Endothelial cell of umbilical vein (primary cell): ENCODE measurements at regions not wholly inside any gene's neighbourhood (a gene's known extent, or its start where the extent isn't known, plus 50 kb on each side); places are given as distances from the start of the nearest gene placed in this dataset.
"Not testable (repeated sequence)": the region's sequence is repeated elsewhere in the genome, so short reads cannot be mapped to it uniquely, and the experiment has no call there.

Experiments used
- BruUV-seq: library from RNA; stranded (reverse); fragments of 400-500 nt; replicated peaks from 2 replicates; lab custom pipeline; 2021; lab: Mats Ljungman, UMichigan
- CTCF ChIA-PET: fragments of 300-600, 350-600 bp; sonication (Branson Sonifier 250); formaldehyde crosslinking; loops from one replicate; lab custom pipeline; 2021; ENCODE audit warnings: antibody characterized with exemption, inconsistent platforms; lab: Charles Lee
- POLR2A ChIA-PET: fragments of 300-600, 350-600 bp; sonication (Branson Sonifier 250); formaldehyde crosslinking; loops from one replicate; lab custom pipeline; 2021; ENCODE audit warnings: antibody characterized with exemption, inconsistent platforms; lab: Charles Lee
- DNase-seq: peaks from one replicate; pipeline ENCODE4 v3.0.0-alpha.2; 2011; ENCODE audit warnings: low read depth, low spot score
- FAIRE-seq: peaks from 2 replicates; lab custom pipeline; 2011; peaks lifted over from hg19 to GRCh38; lab: Jason Lieb, UNC
- H2AFZ ChIP-seq: 2 replicates; pipeline ENCODE4 v1.6.0; 2012; ENCODE audit warnings: low read depth, low read length, control low read depth, inconsistent platforms
- H3K27ac ChIP-seq: 2 replicates; pipeline ENCODE4 v1.5.1; 2011; ENCODE audit warnings: low read depth, mild to moderate bottlenecking, control low read depth, low read length, moderate library complexity; ENCODE audit not compliant: insufficient read depth
- H3K27me3 ChIP-seq, 2 experiments: 2 replicates each; pipeline versions ENCODE4 v1.6.0 to v1.6.1; 2011; ENCODE audit warnings: low read length in 2 of 2, mixed read lengths in 1 of 2; ENCODE audit not compliant: control insufficient read depth in 2 of 2, insufficient read depth in 2 of 2
- H3K36me3 ChIP-seq, 2 experiments: 2 replicates in 1 of 2; 3 replicates in 1 of 2; pipeline ENCODE4 v1.5.1; 2011; ENCODE audit warnings: low read length in 2 of 2, mild to moderate bottlenecking in 1 of 2, moderate library complexity in 1 of 2; ENCODE audit not compliant: control insufficient read depth in 2 of 2, insufficient read depth in 2 of 2; ENCODE audit errors: extremely low read depth in 1 of 2
- H3K4me1 ChIP-seq: 3 replicates; pipeline ENCODE4 v1.5.1; 2011; ENCODE audit warnings: mild to moderate bottlenecking, low read length; ENCODE audit not compliant: control insufficient read depth, insufficient read depth; ENCODE audit errors: extremely low read depth
- H3K4me2 ChIP-seq: 2 replicates; pipeline ENCODE4 v1.6.1; 2011; ENCODE audit warnings: low read length, control low read depth, mixed read lengths; ENCODE audit not compliant: insufficient read depth
- H3K4me3 ChIP-seq, 3 experiments: fragments of 200-600 bp in 1 of 3; sonication (generic), shearing (Covaris generic) in 1 of 3; replicated peaks in 1 of 3; 2 replicates each; pipeline ENCODE4 v1.5.1; 2011 to 2016; ENCODE audit warnings: control low read depth in 3 of 3, low read length in 3 of 3, mild to moderate bottlenecking in 2 of 3, inconsistent platforms in 1 of 3, low read depth in 1 of 3, moderate library complexity in 1 of 3; ENCODE audit not compliant: insufficient read depth in 1 of 3
- H3K79me2 ChIP-seq: 2 replicates; pipeline ENCODE4 v1.6.0; 2012; ENCODE audit warnings: low read length, inconsistent platforms; ENCODE audit not compliant: control insufficient read depth, insufficient read depth
- H3K9ac ChIP-seq: replicated peaks from 2 replicates; pipeline ENCODE3; 2011; ENCODE audit warnings: low read length, control low read depth; ENCODE audit not compliant: insufficient read depth; ENCODE audit errors: extremely low read depth
- H3K9me1 ChIP-seq: replicated peaks from 3 replicates; pipeline ENCODE4 v1.6.0; 2011; ENCODE audit warnings: mild to moderate bottlenecking, low read length; ENCODE audit not compliant: control insufficient read depth, insufficient read depth; ENCODE audit errors: extremely low read depth
- H3K9me3 ChIP-seq: replicated peaks from 2 replicates; pipeline ENCODE4 v1.5.1; 2012; ENCODE audit warnings: low read length, inconsistent platforms; ENCODE audit not compliant: control insufficient read depth, insufficient read depth
- H4K20me1 ChIP-seq: replicated peaks from 2 replicates; pipeline ENCODE3; 2011; ENCODE audit warnings: mild to moderate bottlenecking, low read length; ENCODE audit not compliant: control insufficient read depth, insufficient read depth; ENCODE audit errors: extremely low read depth
- dilution Hi-C: fragments of 300-500 bp; cut with MboI; formaldehyde crosslinking; loops from one replicate; pipeline ENCODE4 v1.15.0; 2019; ENCODE audit warnings: low sequenced_read_pairs; ENCODE audit not compliant: extremely low pct_ligation_motif_present
- intact Hi-C: fragments of 100-400 bp; cut with micrococcal nuclease; formaldehyde crosslinking; loops from one replicate; pipeline ENCODE4 v1.10.0; 2022

DNA sequence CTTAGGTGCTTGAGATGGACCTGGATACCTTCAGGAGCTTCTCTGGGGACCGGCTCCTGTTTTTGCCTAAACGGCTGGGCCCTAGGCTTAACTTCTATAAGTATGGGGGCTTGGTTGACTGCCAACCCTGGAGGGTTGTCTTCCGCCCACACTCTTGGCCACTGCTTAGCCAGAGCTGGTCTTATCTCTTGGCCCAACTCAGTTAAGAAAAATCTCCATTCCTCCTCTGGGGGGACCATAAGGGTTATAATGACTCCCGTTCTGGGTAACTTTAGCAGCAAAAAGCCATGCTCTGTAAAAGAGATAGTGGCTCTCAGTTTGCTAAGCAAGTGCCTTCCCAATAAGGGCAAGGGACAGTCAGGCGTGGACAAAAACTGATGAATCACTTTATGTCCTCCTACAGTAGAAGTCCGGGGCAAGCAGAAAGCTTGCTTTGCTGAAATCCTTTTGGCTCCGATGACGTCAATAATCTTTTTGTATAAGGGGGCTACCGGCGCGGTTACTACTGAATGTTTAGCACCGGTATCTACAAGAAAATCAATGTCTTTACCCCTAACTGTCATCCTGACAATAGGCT lies 130.0 kb upstream of the CCZ1B start:
- BruUV-seq, POLR2A ChIA-PET, H3K4me1 ChIP-seq, H3K4me3 ChIP-seq, intact Hi-C loops, H3K9me3 ChIP-seq, H3K27ac ChIP-seq, DNase-seq, H3K9me1 ChIP-seq, H2AFZ ChIP-seq, H4K20me1 ChIP-seq, FAIRE-seq, H3K4me2 ChIP-seq, H3K27me3 ChIP-seq, H3K36me3 ChIP-seq, H3K79me2 ChIP-seq, dilution Hi-C loops, H3K9ac ChIP-seq: not testable (repeated sequence)
- CTCF ChIA-PET: interaction anchor here (1.8 kb wide), 1 partner anchor 15 kb away, joined by 3 read pairs; no protein-coding TSS in a partner anchor

DNA sequence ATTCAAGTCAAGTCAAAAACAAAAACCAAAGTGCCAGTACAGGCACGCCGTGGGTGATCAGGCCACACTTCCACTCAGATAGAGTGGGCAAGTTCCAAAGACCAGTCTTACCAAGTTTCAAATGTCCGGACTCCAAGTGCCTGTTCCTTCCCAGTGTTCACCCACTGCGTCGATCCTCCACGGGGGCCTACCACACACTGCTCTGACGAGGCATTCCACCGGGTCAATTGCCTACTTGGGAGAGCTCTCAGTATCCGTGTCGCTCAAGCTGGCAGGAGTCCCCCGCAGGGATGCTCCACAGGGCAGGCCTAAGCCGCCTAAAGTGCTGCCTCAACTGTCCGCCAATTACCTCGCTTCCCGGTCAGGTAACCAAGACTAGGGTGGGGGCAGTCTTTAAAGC lies 132.3 kb upstream of the CCZ1B start:
- H3K9me3 ChIP-seq, H3K9ac ChIP-seq, FAIRE-seq, H3K79me2 ChIP-seq, H3K9me1 ChIP-seq, H3K36me3 ChIP-seq, DNase-seq, H3K4me3 ChIP-seq, H3K4me2 ChIP-seq, dilution Hi-C loops, H3K27ac ChIP-seq, CTCF ChIA-PET, H2AFZ ChIP-seq, POLR2A ChIA-PET, H3K4me1 ChIP-seq, H4K20me1 ChIP-seq, intact Hi-C loops, H3K27me3 ChIP-seq, BruUV-seq: not testable (repeated sequence)

DNA sequence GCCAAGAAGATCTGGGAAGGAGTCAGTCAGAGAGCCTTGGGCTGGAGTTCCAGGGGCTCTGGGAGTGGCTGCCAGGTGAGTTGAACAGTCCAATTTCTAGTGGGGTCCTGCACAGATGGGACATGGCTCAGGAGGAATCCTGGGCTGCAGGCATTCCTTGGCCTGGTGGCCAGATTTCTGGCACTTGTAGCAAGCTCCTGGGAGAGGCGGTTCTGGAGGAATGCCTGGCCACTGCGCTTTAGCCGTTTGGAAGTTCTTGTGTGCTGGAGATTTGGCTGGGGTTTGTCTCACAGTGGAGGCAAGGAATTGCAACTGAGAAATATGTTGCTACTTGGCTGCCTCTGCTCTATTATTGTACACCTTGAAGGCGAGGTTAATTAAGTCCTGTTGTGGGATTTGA lies 133.9 kb upstream of the CCZ1B start:
- intact Hi-C loops, H3K79me2 ChIP-seq, CTCF ChIA-PET: not testable (repeated sequence)

DNA sequence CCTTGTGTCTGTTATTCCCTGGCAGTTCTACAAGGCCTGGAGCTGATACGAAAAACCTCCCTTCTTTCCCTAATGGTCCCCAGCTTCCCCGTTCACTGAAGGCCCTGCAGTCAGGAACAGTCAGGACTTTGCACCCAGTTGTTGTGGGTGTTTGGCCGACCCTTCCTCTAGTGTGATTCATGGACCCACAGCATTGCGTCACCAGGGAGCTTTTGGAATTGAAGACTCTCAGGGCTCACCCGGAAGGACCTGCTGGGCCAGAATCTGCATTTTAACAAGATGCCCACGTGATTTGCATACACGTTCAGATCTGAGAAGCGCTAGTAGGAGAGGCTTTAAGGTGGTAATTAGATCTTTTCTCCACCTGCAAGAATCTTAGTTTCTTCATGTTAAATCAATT lies 136.8 kb upstream of the CCZ1B start:
- H3K9ac ChIP-seq, H3K4me2 ChIP-seq, H3K4me3 ChIP-seq, H3K36me3 ChIP-seq, H3K4me1 ChIP-seq, H3K9me3 ChIP-seq, DNase-seq, dilution Hi-C loops, H4K20me1 ChIP-seq, H3K9me1 ChIP-seq, FAIRE-seq, intact Hi-C loops, H2AFZ ChIP-seq, BruUV-seq, CTCF ChIA-PET, H3K79me2 ChIP-seq, H3K27ac ChIP-seq, POLR2A ChIA-PET, H3K27me3 ChIP-seq: not testable (repeated sequence)

More for the DNA sequence above, 133.9 kb upstream of the CCZ1B start:
- BruUV-seq, H3K9ac ChIP-seq, FAIRE-seq, H3K9me1 ChIP-seq, dilution Hi-C loops, H3K9me3 ChIP-seq, H3K27ac ChIP-seq, H3K27me3 ChIP-seq, POLR2A ChIA-PET, H4K20me1 ChIP-seq, H2AFZ ChIP-seq, H3K36me3 ChIP-seq, DNase-seq, H3K4me1 ChIP-seq, H3K4me2 ChIP-seq, H3K4me3 ChIP-seq: not testable (repeated sequence)
